IMR-90 (cell line): ENCODE measurements at regions not wholly inside any gene's neighbourhood (a gene's known extent, or its start where the extent isn't known, plus 50 kb on each side); places are given as distances from the start of the nearest gene placed in this dataset.

Experiments
- ATAC-seq: fragments of 200-7000 bp; cut with Tn5 transposase; 2 replicates; pipeline ENCODE4 v1.9.1; 2020; ENCODE audit warnings: low read depth, mild to moderate bottlenecking, moderate library complexity
- BruUV-seq: library from RNA; stranded (reverse); fragments of 400-500 nt; replicated peaks from 2 replicates; lab custom pipeline; 2021; lab: Mats Ljungman, UMichigan
- CTCF ChIA-PET: fragments of 300-600 bp; formaldehyde crosslinking; extraction: SDS; loops from one replicate; lab custom pipeline; 2021; ENCODE audit warnings: antibody characterized with exemption; lab: Yijun Ruan, JAX
- POLR2A ChIA-PET: fragments of 300-600 bp; sonication (Branson Sonifier 250); formaldehyde crosslinking; loops from one replicate; lab custom pipeline; 2022; ENCODE audit warnings: antibody characterized with exemption; ENCODE audit not compliant: unreplicated experiment; lab: Charles Lee
- DNase-seq: peaks from one replicate; pipeline ENCODE4 v3.0.0; 2013
- H2AFZ ChIP-seq: replicated peaks from 2 replicates; pipeline ENCODE3; 2013; ENCODE audit warnings: low read length, mild to moderate bottlenecking; ENCODE audit not compliant: poor library complexity
- H2AK5ac ChIP-seq: 2 replicates; pipeline ENCODE4 v1.6.1; 2013; ENCODE audit warnings: low read depth, low read length, inconsistent platforms
- H2AK9ac ChIP-seq: replicated peaks from 2 replicates; pipeline ENCODE3; 2013; ENCODE audit warnings: mild to moderate bottlenecking, low read depth, low read length, moderate library complexity; ENCODE audit not compliant: poor library complexity
- H2BK120ac ChIP-seq: 2 replicates; pipeline ENCODE4 v1.6.1; 2013; ENCODE audit warnings: low read depth, low read length, inconsistent platforms
- H2BK15ac ChIP-seq: 3 replicates; pipeline ENCODE4 v1.6.1; 2013; ENCODE audit warnings: low read depth, low read length, inconsistent platforms
- H2BK20ac ChIP-seq: 2 replicates; pipeline ENCODE4 v1.6.1; 2013; ENCODE audit warnings: low read depth, mild to moderate bottlenecking, inconsistent platforms, low read length, moderate library complexity
- H2BK5ac ChIP-seq: 2 replicates; pipeline ENCODE4 v1.6.1; 2013; ENCODE audit warnings: mild to moderate bottlenecking, low read depth, low read length, inconsistent platforms; ENCODE audit not compliant: poor library complexity, severe bottlenecking
- H3K14ac ChIP-seq: replicated peaks from 2 replicates; pipeline ENCODE4 v1.6.1; 2013; ENCODE audit warnings: low read depth, low read length, inconsistent platforms
- H3K18ac ChIP-seq: 2 replicates; pipeline ENCODE4 v1.6.1; 2013; ENCODE audit warnings: low read depth, low read length, control low read depth
- H3K23ac ChIP-seq: 2 replicates; pipeline ENCODE4 v1.6.1; 2013; ENCODE audit warnings: low read depth, low read length, inconsistent platforms
- H3K27ac ChIP-seq: 2 replicates; pipeline ENCODE4 v1.5.1; 2013; ENCODE audit warnings: mild to moderate bottlenecking, control low read depth, low read length; ENCODE audit not compliant: insufficient read depth
- H3K27me3 ChIP-seq: 2 replicates; pipeline ENCODE4 v1.6.1; 2013; ENCODE audit warnings: low read length; ENCODE audit not compliant: control insufficient read depth, insufficient read depth
- H3K36me3 ChIP-seq: 2 replicates; pipeline ENCODE4 v1.6.1; 2013; ENCODE audit warnings: low read length, mixed read lengths; ENCODE audit not compliant: control insufficient read depth, insufficient read depth
- H3K4ac ChIP-seq: 2 replicates; pipeline ENCODE4 v1.6.1; 2013; ENCODE audit warnings: low read depth, low read length, inconsistent platforms
- H3K4me1 ChIP-seq: 2 replicates; pipeline ENCODE4 v1.6.1; 2013; ENCODE audit warnings: low read length, mixed read lengths; ENCODE audit not compliant: control insufficient read depth, insufficient read depth
- H3K4me2 ChIP-seq: 2 replicates; pipeline ENCODE4 v1.6.1; 2013; ENCODE audit warnings: low read depth, mild to moderate bottlenecking, control low read depth, low read length, moderate library complexity
- H3K4me3 ChIP-seq: 2 replicates; pipeline ENCODE4 v1.5.1; 2013; ENCODE audit warnings: low read depth, mild to moderate bottlenecking, control low read depth, low read length, moderate library complexity; ENCODE audit not compliant: insufficient read depth
- H3K56ac ChIP-seq: 2 replicates; pipeline ENCODE4 v1.6.1; 2013; ENCODE audit warnings: low read length, inconsistent platforms; ENCODE audit not compliant: insufficient read depth; ENCODE audit errors: extremely low read depth
- H3K79me1 ChIP-seq, 2 experiments: 2 replicates each; pipeline ENCODE4 v1.6.1; 2013; ENCODE audit warnings: low read length in 2 of 2, inconsistent platforms in 1 of 2, low read depth in 1 of 2
- H3K9ac ChIP-seq: 2 replicates; pipeline ENCODE4 v1.6.1; 2013; ENCODE audit warnings: low read depth, low read length, control low read depth
- H3K9me1 ChIP-seq: 2 replicates; pipeline ENCODE4 v1.6.1; 2013; ENCODE audit warnings: low read length, inconsistent platforms; ENCODE audit not compliant: insufficient read depth
- H3K9me3 ChIP-seq: 2 replicates; pipeline ENCODE4 v1.6.1; 2013; ENCODE audit warnings: low read length; ENCODE audit not compliant: control insufficient read depth, insufficient read depth
- H4K20me1 ChIP-seq: 2 replicates; pipeline ENCODE4 v1.6.1; 2013; ENCODE audit warnings: low read length, inconsistent platforms; ENCODE audit not compliant: insufficient read depth
- H4K5ac ChIP-seq: 2 replicates; pipeline ENCODE4 v1.6.1; 2013; ENCODE audit warnings: mild to moderate bottlenecking, low read depth, low read length, control low read depth
- H4K8ac ChIP-seq, 2 experiments: 2 replicates each; pipeline ENCODE4 v1.6.1; 2013; ENCODE audit warnings: low read depth in 2 of 2, low read length in 2 of 2, control low read depth in 1 of 2, inconsistent platforms in 1 of 2
- H4K91ac ChIP-seq: 2 replicates; pipeline ENCODE4 v1.6.1; 2013; ENCODE audit warnings: low read depth, low read length, inconsistent platforms; ENCODE audit not compliant: insufficient read depth
- BHLHE40 ChIP-seq: fragments of 150-350 bp; IDR thresholded peaks from 2 replicates; pipeline ENCODE4 v1.6.1; 2016; ENCODE audit warnings: mild to moderate bottlenecking, low read depth, low read length
- CEBPB ChIP-seq: IDR thresholded peaks from 2 replicates; pipeline ENCODE4 v1.6.1; 2012; ENCODE audit warnings: low read depth, low read length, improper control_type of control experiment
- CHD1 ChIP-seq: IDR thresholded peaks from 2 replicates; pipeline ENCODE4 v1.6.1; 2012; ENCODE audit warnings: low read depth, low read length, improper control_type of control experiment
- CTCF ChIP-seq: conservative IDR thresholded peaks from 2 replicates; pipeline ENCODE4 v1.5.1; 2012; ENCODE audit warnings: mild to moderate bottlenecking, low read depth, low read length, improper control_type of control experiment
- FOS ChIP-seq: fragments of 150-350 bp; IDR thresholded peaks from 2 replicates; pipeline ENCODE4 v1.6.1; 2016; ENCODE audit warnings: low read depth, low read length
- MAFK ChIP-seq: IDR thresholded peaks from 2 replicates; pipeline ENCODE4 v1.6.1; 2012; ENCODE audit warnings: low read depth, low read length, improper control_type of control experiment
- MAZ ChIP-seq: IDR thresholded peaks from 2 replicates; pipeline ENCODE4 v1.6.1; 2012; ENCODE audit warnings: low read depth, mild to moderate bottlenecking, low read length, improper control_type of control experiment, moderate library complexity, borderline replicate concordance
- MXI1 ChIP-seq: IDR thresholded peaks from 2 replicates; pipeline ENCODE4 v1.6.1; 2012; ENCODE audit warnings: low read depth, mild to moderate bottlenecking, low read length, moderate library complexity, borderline replicate concordance
- NFE2L2 ChIP-seq: fragments of 150-350 bp; IDR thresholded peaks from 2 replicates; pipeline ENCODE4 v1.6.1; 2016; ENCODE audit warnings: low read depth, mild to moderate bottlenecking, low read length
- POLR2A ChIP-seq: IDR thresholded peaks from 2 replicates; pipeline ENCODE4 v1.6.1; 2012; ENCODE audit warnings: mild to moderate bottlenecking, low read depth, low read length
- RAD21 ChIP-seq: IDR thresholded peaks from 2 replicates; pipeline ENCODE4 v1.6.1; 2012; ENCODE audit warnings: low read length, improper control_type of control experiment
- RCOR1 ChIP-seq: IDR thresholded peaks from 2 replicates; pipeline ENCODE4 v1.6.1; 2012; ENCODE audit warnings: mild to moderate bottlenecking, low read length, improper control_type of control experiment; ENCODE audit not compliant: insufficient replicate concordance
- RFX5 ChIP-seq: IDR thresholded peaks from 2 replicates; pipeline ENCODE4 v1.8.0; 2012; ENCODE audit warnings: low read depth, mild to moderate bottlenecking, low read length, moderate library complexity
- SMC3 ChIP-seq: fragments of 150-350 bp; IDR thresholded peaks from 2 replicates; pipeline ENCODE4 v1.6.1; 2016; ENCODE audit warnings: low read depth, mild to moderate bottlenecking, antibody characterized with exemption, low read length, moderate library complexity
- WGBS, 2 experiments: methylation state at CpG; one replicate each; pipeline versions ENCODE4 v1.1.5 to v1.1.7; 2013; ENCODE audit warnings: missing lambda C conversion rate in 2 of 2; ENCODE audit not compliant: insufficient read length in 1 of 2; ENCODE audit errors: extremely low coverage in 2 of 2; 5-methylcytosine and 5-hydroxymethylcytosine counted together
- dilution Hi-C: fragments of 300-500 bp; cut with HindIII; formaldehyde crosslinking; loops from one replicate; pipeline ENCODE4 v1.14.3; 2018; ENCODE audit warnings: low sequenced_read_pairs; ENCODE audit not compliant: unreplicated experiment
- in situ Hi-C: fragments of 300-500 bp; cut with MboI; formaldehyde crosslinking; loops from 3 replicates; pipeline ENCODE4 v1.14.3; 2019; ENCODE audit warnings: low sequenced_read_pairs, inconsistent platforms, mixed read lengths
- intact Hi-C: fragments of 100-400 bp; cut with micrococcal nuclease; formaldehyde crosslinking; loops from 2 replicates; pipeline ENCODE4 v1.10.0; 2022
- TF ChIP-seq, protein P1 (sequence below): fragments of 150-350 bp; IDR thresholded peaks from 2 replicates; pipeline ENCODE4 v1.6.1; 2016; ENCODE audit warnings: low read depth, mild to moderate bottlenecking, low read length, moderate library complexity, borderline replicate concordance
- TF ChIP-seq, protein P2 (sequence below): fragments of 150-350 bp; IDR thresholded peaks from 2 replicates; pipeline ENCODE4 v1.6.1; 2017; ENCODE audit warnings: mild to moderate bottlenecking, antibody characterized with exemption, low read length, low read depth

- ChIA-PET POLR2A (no interaction called here), CTCF (no interaction called here)
- Histone ChIP-seq H2BK120ac (no peak overlapping the region), H2AK9ac (no peak overlapping the region), H4K5ac (no peak overlapping the region), H3K9me3 (no peaks in the 10 kb centered on the region), H2AK5ac (no peak overlapping the region), H2BK5ac (no peak overlapping the region), H3K18ac (no peak overlapping the region), H3K4ac (no peak overlapping the region), H2AFZ (no peak overlapping the region), H3K27me3 (no peaks in the 10 kb centered on the region), H4K20me1 (no peaks in the 10 kb centered on the region), H3K27ac (no peak overlapping the region), H3K9me1 (no peaks in the 10 kb centered on the region), H3K23ac (no peak overlapping the region), H4K91ac (no peak overlapping the region), H3K14ac (no peak overlapping the region), H3K9ac (no peak overlapping the region), H3K56ac (no peak overlapping the region), H3K4me2 (no peak overlapping the region), H3K4me3 (no peak overlapping the region), H3K36me3 (no peaks in the 10 kb centered on the region), H3K4me1 (no peaks in the 10 kb centered on the region), H3K79me1 (no peaks in the 10 kb centered on the region), H4K8ac (no peak overlapping the region), H2BK20ac (no peak overlapping the region), H2BK15ac (no peak overlapping the region)
- no CpG with 5 or more reads among the region's 2 CpGs for WGBS, 2 experiments
- in situ Hi-C loops: no loop called here
- dilution Hi-C loops: no loop called here
- TF ChIP-seq MXI1 (no peak), SMC3 (no peak), RFX5 (no peak), CTCF (no peak), FOS (no peak), MAZ (no peak), RAD21 (no peak), POLR2A (no peak), BHLHE40 (no peak), RCOR1 (no peak), CHD1 (no peak), MAFK (no peak), NFE2L2 (no peak), CEBPB (no peak)
- TF ChIP-seq, protein P1, sequence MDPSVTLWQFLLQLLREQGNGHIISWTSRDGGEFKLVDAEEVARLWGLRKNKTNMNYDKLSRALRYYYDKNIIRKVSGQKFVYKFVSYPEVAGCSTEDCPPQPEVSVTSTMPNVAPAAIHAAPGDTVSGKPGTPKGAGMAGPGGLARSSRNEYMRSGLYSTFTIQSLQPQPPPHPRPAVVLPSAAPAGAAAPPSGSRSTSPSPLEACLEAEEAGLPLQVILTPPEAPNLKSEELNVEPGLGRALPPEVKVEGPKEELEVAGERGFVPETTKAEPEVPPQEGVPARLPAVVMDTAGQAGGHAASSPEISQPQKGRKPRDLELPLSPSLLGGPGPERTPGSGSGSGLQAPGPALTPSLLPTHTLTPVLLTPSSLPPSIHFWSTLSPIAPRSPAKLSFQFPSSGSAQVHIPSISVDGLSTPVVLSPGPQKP: no peak
- TF ChIP-seq, protein P2, sequence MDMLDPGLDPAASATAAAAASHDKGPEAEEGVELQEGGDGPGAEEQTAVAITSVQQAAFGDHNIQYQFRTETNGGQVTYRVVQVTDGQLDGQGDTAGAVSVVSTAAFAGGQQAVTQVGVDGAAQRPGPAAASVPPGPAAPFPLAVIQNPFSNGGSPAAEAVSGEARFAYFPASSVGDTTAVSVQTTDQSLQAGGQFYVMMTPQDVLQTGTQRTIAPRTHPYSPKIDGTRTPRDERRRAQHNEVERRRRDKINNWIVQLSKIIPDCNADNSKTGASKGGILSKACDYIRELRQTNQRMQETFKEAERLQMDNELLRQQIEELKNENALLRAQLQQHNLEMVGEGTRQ: no peak
- BruUV-seq: no TSS peak
- intact Hi-C loops: no loop called here
- ATAC-seq: no peak
- no peak for DNase-seq
Measured at GRCh38 chr3:75886971-75887526, 101.7 kb upstream of the ZNF717 start.
